ENCODE measurements at regions not wholly inside any gene's neighbourhood (a gene's known extent, or its start where the extent isn't known, plus 50 kb on each side); places are given as distances from the start of the nearest gene placed in this dataset.
"Not testable (repeated sequence)": the region's sequence is repeated elsewhere in the genome, so short reads cannot be mapped to it uniquely, and the experiment has no call there.

DNA sequence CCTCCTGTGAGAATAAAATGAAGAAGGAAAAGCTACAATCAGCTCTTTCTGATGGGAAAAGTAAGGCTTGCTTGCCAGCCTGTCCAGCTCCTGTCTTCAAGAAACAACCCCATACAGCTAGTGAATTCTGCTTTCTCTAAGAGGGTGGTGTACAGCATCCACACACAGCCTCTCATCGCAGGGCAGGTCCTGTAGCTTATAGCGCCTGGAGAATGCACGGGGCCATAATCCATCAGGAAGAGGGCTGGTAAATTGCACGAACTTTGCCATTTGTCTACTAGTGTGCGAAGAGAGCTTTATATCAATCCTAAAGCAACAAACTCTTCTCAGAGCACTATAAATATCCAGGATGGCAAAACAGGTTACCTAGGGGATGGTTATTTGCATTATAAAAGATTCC is 83.3 kb upstream of the SAMSN1 start:
- Histone ChIP-seq H3K4me3 (no peak overlapping the region), H3K27me3 (no peaks in the 10 kb centered on the region), H3K36me3 (no peaks in the 10 kb centered on the region), H3K9me3 (no peaks in the 10 kb centered on the region), H3K27ac (no peak overlapping the region), H3K4me1 (no peaks in the 10 kb centered on the region)
- DNase-seq, result no peak
- no peak for ATAC-seq (ENCODE audit: low FRiP score in 2 of 2)
- 75 to 82% methylated on average over 5 of the region's 5 CpGs for WGBS, 2 donors
- TF ChIP-seq POLR2A (IDR thresholded peaks at IDR 0.05) (no peak), POLR2AphosphoS5 (IDR thresholded peaks at IDR 0.05) (no peak), EP300 (IDR thresholded peaks at IDR 0.05) (no peak)
- TF ChIP-seq, protein P1, sequence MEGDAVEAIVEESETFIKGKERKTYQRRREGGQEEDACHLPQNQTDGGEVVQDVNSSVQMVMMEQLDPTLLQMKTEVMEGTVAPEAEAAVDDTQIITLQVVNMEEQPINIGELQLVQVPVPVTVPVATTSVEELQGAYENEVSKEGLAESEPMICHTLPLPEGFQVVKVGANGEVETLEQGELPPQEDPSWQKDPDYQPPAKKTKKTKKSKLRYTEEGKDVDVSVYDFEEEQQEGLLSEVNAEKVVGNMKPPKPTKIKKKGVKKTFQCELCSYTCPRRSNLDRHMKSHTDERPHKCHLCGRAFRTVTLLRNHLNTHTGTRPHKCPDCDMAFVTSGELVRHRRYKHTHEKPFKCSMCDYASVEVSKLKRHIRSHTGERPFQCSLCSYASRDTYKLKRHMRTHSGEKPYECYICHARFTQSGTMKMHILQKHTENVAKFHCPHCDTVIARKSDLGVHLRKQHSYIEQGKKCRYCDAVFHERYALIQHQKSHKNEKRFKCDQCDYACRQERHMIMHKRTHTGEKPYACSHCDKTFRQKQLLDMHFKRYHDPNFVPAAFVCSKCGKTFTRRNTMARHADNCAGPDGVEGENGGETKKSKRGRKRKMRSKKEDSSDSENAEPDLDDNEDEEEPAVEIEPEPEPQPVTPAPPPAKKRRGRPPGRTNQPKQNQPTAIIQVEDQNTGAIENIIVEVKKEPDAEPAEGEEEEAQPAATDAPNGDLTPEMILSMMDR (IDR thresholded peaks at IDR 0.05), result no peak

GRCh38 chr21:14623079-14623478 is 77.0 kb upstream of the SAMSN1 start:
- H3K36me3 ChIP-seq; DNase-seq; H3K4me1 ChIP-seq; H3K27ac ChIP-seq; ATAC-seq (ENCODE audit: low FRiP score in 2 of 2); H3K4me3 ChIP-seq; H3K27me3 ChIP-seq; H3K9me3 ChIP-seq: not testable (repeated sequence)
- 86 to 89% methylated on average over 3 of the region's 3 CpGs for WGBS, 2 donors

GRCh38 chr21:14620152-14620551 is 74.0 kb upstream of the SAMSN1 start:
- WGBS, 2 donors, result 32 to 67% methylated on average over 2 of the region's 2 CpGs
- H3K27me3 ChIP-seq, result no peaks in the 10 kb centered on the region
- no peak overlapping the region for H3K27ac ChIP-seq
- no peak overlapping the region for H3K4me3 ChIP-seq
- TF ChIP-seq POLR2AphosphoS5 (IDR thresholded peaks at IDR 0.05) (no peak), POLR2A (IDR thresholded peaks at IDR 0.05) (no peak), EP300 (IDR thresholded peaks at IDR 0.05) (no peak)
- TF ChIP-seq, protein P1 (IDR thresholded peaks at IDR 0.05), result no peak
- no peak for DNase-seq
- H3K9me3 ChIP-seq, result no peaks in the 10 kb centered on the region
- ATAC-seq (ENCODE audit: low FRiP score in 2 of 2), result no peak
- H3K4me1 ChIP-seq, result no peaks in the 10 kb centered on the region
- H3K36me3 ChIP-seq, result no peaks in the 10 kb centered on the region

- Histone ChIP-seq H3K36me3 (no peaks in the 10 kb centered on the region), H3K4me3 (no peak overlapping the region), H3K9me3 (no peaks in the 10 kb centered on the region), H3K4me1 (no peaks in the 10 kb centered on the region), H3K27me3 (no peaks in the 10 kb centered on the region), H3K27ac (no peak overlapping the region)
- DNase-seq (no peak), ATAC-seq (ENCODE audit: low FRiP score in 2 of 2) (no peak)
- TF ChIP-seq POLR2AphosphoS5 (IDR thresholded peaks at IDR 0.05), result no peak
- TF ChIP-seq EP300 (IDR thresholded peaks at IDR 0.05), result no peak
- TF ChIP-seq, protein P1 (IDR thresholded peaks at IDR 0.05), result no peak
- no peak for TF ChIP-seq POLR2A (IDR thresholded peaks at IDR 0.05)
- 89% methylated on average over 2 of the region's 2 CpGs for WGBS, 2 donors
Measured at GRCh38 chr21:14617871-14618270, 71.8 kb upstream of the SAMSN1 start.

- no peak overlapping the region for H3K4me3 ChIP-seq
- WGBS, 2 donors, result 49 to 51% methylated on average over 2 of the region's 2 CpGs
- H3K4me1 ChIP-seq, result no peaks in the 10 kb centered on the region
- no peaks in the 10 kb centered on the region for H3K27me3 ChIP-seq
- DNase-seq, result no peak
- H3K27ac ChIP-seq, result no peak overlapping the region
- ATAC-seq (ENCODE audit: low FRiP score in 2 of 2), result no peak
- H3K9me3 ChIP-seq, result no peaks in the 10 kb centered on the region
- H3K36me3 ChIP-seq, result no peaks in the 10 kb centered on the region
- TF ChIP-seq EP300 (IDR thresholded peaks at IDR 0.05) (no peak), POLR2AphosphoS5 (IDR thresholded peaks at IDR 0.05) (no peak), POLR2A (IDR thresholded peaks at IDR 0.05) (no peak)
- TF ChIP-seq, protein P1 (IDR thresholded peaks at IDR 0.05), result no peak
Measured at GRCh38 chr21:14617040-14617393, 70.9 kb upstream of the SAMSN1 start.
